GM23338 (cell line): ENCODE measurements at regions not wholly inside any gene's neighbourhood (a gene's known extent, or its start where the extent isn't known, plus 50 kb on each side); places are given as distances from the start of the nearest gene placed in this dataset.

Experiments used
- ATAC-seq: fragments of 200-7000 bp; cut with Tn5 transposase; 3 replicates; pipeline ENCODE4 v1.9.1; 2020
- DNase-seq: peaks from one replicate; pipeline ENCODE4 v3.0.0-alpha.2; 2015; ENCODE audit warnings: low spot score
- H2AFZ ChIP-seq: fragments of 200-600 bp; sonication (generic); 2 replicates; pipeline ENCODE4 v1.8.0; 2016; ENCODE audit warnings: antibody characterized with exemption, mild to moderate bottlenecking, moderate library complexity
- H3F3A ChIP-seq: fragments of 200-600 bp; sonication (generic); replicated peaks from 2 replicates; pipeline ENCODE4 v1.8.0; 2017; ENCODE audit warnings: antibody characterized with exemption, mixed run types, low read depth
- H3K27ac ChIP-seq: fragments of 200-600 bp; sonication (generic); 2 replicates; pipeline ENCODE4 v1.6.1; 2016; ENCODE audit warnings: low read depth
- H3K27me3 ChIP-seq: fragments of 200-600 bp; sonication (generic); 2 replicates; pipeline ENCODE4 v1.8.0; 2016; ENCODE audit warnings: mild to moderate bottlenecking, mixed run types, moderate library complexity; ENCODE audit not compliant: insufficient read depth
- H3K36me3 ChIP-seq: fragments of 200-600 bp; sonication (generic); 2 replicates; pipeline ENCODE4 v1.8.0; 2016; ENCODE audit warnings: mild to moderate bottlenecking; ENCODE audit not compliant: insufficient read depth
- H3K4me1 ChIP-seq: fragments of 200-600 bp; sonication (generic); 2 replicates; pipeline ENCODE4 v1.8.0; 2016; ENCODE audit warnings: mild to moderate bottlenecking, moderate library complexity; ENCODE audit not compliant: insufficient read depth
- H3K4me2 ChIP-seq: fragments of 200-600 bp; sonication (generic); 2 replicates; pipeline ENCODE4 v1.7.1; 2017; ENCODE audit warnings: mixed run types
- H3K4me3 ChIP-seq: fragments of 200-600 bp; sonication (generic); 2 replicates; pipeline ENCODE4 v1.6.1; 2016; ENCODE audit warnings: mixed run types
- H3K79me2 ChIP-seq: fragments of 200-600 bp; sonication (generic); replicated peaks from 2 replicates; pipeline ENCODE4 v1.8.0; 2017; ENCODE audit warnings: mild to moderate bottlenecking; ENCODE audit not compliant: insufficient read depth
- H3K9me2 ChIP-seq: fragments of 200-600 bp; sonication (generic); 2 replicates; pipeline ENCODE4 v1.8.0; 2017; ENCODE audit not compliant: insufficient read depth
- H4K20me1 ChIP-seq: fragments of 200-600 bp; sonication (generic); replicated peaks from 2 replicates; pipeline ENCODE4 v1.8.0; 2017; ENCODE audit warnings: mild to moderate bottlenecking; ENCODE audit not compliant: insufficient read depth
- H3K27ac Mint-ChIP-seq: 2 replicates; pipeline ENCODE4 v1.8.0; 2020; ENCODE audit warnings: inconsistent platforms, mild to moderate bottlenecking, moderate library complexity, mixed read lengths
- H3K27me3 Mint-ChIP-seq: 3 replicates; pipeline ENCODE4 v1.8.0; 2022; ENCODE audit warnings: low read depth, mild to moderate bottlenecking, moderate library complexity, mixed read lengths, inconsistent platforms; ENCODE audit not compliant: insufficient read depth, poor library complexity
- H3K36me3 Mint-ChIP-seq: 3 replicates; pipeline ENCODE4 v1.8.0; 2021; ENCODE audit warnings: low read depth, mild to moderate bottlenecking, inconsistent platforms, moderate library complexity, mixed read lengths
- H3K4me1 Mint-ChIP-seq: 3 replicates; pipeline ENCODE4 v1.8.0; 2020; ENCODE audit warnings: mild to moderate bottlenecking, inconsistent platforms, mixed read lengths
- H3K4me3 Mint-ChIP-seq: 3 replicates; pipeline ENCODE4 v1.8.0; 2021; ENCODE audit warnings: moderate library complexity, mild to moderate bottlenecking, inconsistent platforms, mixed read lengths
- H3K9me3 Mint-ChIP-seq: 3 replicates; pipeline ENCODE4 v1.8.0; 2020; ENCODE audit warnings: moderate library complexity, mild to moderate bottlenecking, inconsistent platforms, mixed read lengths
- CREB1 ChIP-seq: fragments of 250-450 bp; sonication (Bioruptor Pico); IDR thresholded peaks from 2 replicates; pipeline ENCODE4 v1.5.0; 2020; ENCODE audit warnings: low read depth, mild to moderate bottlenecking, moderate library complexity
- EZH2 ChIP-seq: fragments of 200-600 bp; sonication (generic); IDR thresholded peaks from one replicate; pipeline ENCODE4 v1.8.0; 2017; ENCODE audit warnings: antibody characterized with exemption, mild to moderate bottlenecking, low read depth; ENCODE audit not compliant: unreplicated experiment
- EZH2phosphoT487 ChIP-seq: fragments of 200-600 bp; sonication (generic); IDR thresholded peaks from one replicate; pipeline ENCODE4 v1.8.1; 2018; ENCODE audit warnings: antibody characterized with exemption; ENCODE audit not compliant: unreplicated experiment
- JUNB ChIP-seq: IDR thresholded peaks from one replicate; pipeline ENCODE4 v1.6.1; 2016; ENCODE audit warnings: antibody characterized with exemption; ENCODE audit not compliant: unreplicated experiment
- NANOG ChIP-seq: IDR thresholded peaks from 2 replicates; pipeline ENCODE4 v1.6.1; 2016; ENCODE audit warnings: antibody characterized with exemption, borderline replicate concordance
- POLR2AphosphoS5 ChIP-seq: IDR thresholded peaks from 2 replicates; pipeline ENCODE4 v1.6.1; 2016; ENCODE audit warnings: antibody characterized with exemption, low read depth
- STAT1 ChIP-seq: IDR thresholded peaks from one replicate; pipeline ENCODE4 v1.6.1; 2016; ENCODE audit warnings: antibody characterized with exemption; ENCODE audit not compliant: unreplicated experiment
- ZNF114 ChIP-seq: fragments of 250-450 bp; sonication (Bioruptor Pico); IDR thresholded peaks from 2 replicates; pipeline ENCODE4 v1.5.0; 2020; ENCODE audit warnings: mild to moderate bottlenecking, moderate library complexity
- ZNF331 ChIP-seq: fragments of 250-450 bp; sonication (Bioruptor Pico); IDR thresholded peaks from 2 replicates; pipeline ENCODE4 v1.5.0; 2020; ENCODE audit warnings: low read depth, mild to moderate bottlenecking, moderate library complexity
- TF ChIP-seq, protein P1 (sequence below): fragments of 250-450 bp; sonication (Bioruptor Pico); IDR thresholded peaks from 2 replicates; pipeline ENCODE4 v1.5.0; 2020; ENCODE audit warnings: mild to moderate bottlenecking, moderate library complexity
- TF ChIP-seq, protein P2 (sequence below), 2 experiments: fragments of 200-600 bp in 1 of 2; sonication (generic) in 1 of 2; conservative IDR thresholded peaks; 2 replicates each; pipeline versions ENCODE4 v1.5.1 to v1.6.1; 2016 to 2017; ENCODE audit warnings: antibody characterized with exemption in 2 of 2, low read depth in 2 of 2, mild to moderate bottlenecking in 2 of 2, moderate library complexity in 1 of 2
- TF ChIP-seq, protein P3 (sequence below): IDR thresholded peaks from one replicate; pipeline ENCODE4 v1.6.1; 2018; ENCODE audit warnings: antibody characterized with exemption; ENCODE audit not compliant: unreplicated experiment
- TF ChIP-seq, protein P4 (sequence below): IDR thresholded peaks from 2 replicates; pipeline ENCODE4 v1.6.1; 2016; ENCODE audit warnings: antibody characterized with exemption

DNA sequence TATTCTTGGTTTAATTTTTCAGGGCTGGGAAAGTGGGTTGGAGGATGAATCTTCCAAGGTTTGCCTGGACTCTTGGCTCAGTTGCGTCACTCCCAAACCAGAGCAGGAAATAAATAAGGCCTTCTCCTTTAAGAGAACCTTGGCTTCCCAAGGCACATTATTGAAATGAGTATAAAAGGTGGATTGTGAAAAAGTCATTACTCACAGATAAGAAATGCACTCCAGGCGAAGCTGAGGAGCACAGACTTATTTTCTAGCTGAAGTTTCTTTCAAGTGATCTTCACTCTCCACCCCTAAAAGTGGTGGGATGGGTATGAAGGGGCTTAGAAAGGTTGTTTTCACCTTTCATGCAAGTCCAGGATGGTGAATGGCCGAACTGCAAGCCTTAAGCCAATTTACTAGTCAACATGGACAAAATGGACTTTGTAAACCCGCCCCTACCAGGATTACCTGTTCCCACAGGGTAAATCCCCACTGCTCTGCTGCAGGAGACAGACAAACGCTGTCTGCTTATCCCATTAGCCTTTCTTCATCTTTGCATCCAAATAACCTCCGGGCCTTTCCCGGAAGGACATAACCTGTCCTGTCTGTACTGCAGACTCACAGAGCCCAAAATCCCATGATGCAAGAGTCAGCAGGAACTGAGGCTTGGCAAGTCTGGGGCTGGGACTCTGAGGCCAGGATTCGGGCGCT is 207.6 kb downstream of the BCL11B start:
- Histone ChIP-seq H3K27me3 (no peaks in the 10 kb centered on the region), H2AFZ (no peak overlapping the region), H3K4me3 (no peak overlapping the region), H3K4me1 (no peaks in the 10 kb centered on the region), H3K36me3 (no peaks in the 10 kb centered on the region), H3K79me2 (no peaks in the 10 kb centered on the region), H3K4me2 (no peak overlapping the region), H3F3A (no peaks in the 10 kb centered on the region), H3K9me2 (no peaks in the 10 kb centered on the region), H4K20me1 (no peaks in the 10 kb centered on the region), H3K27ac (no peak overlapping the region)
- DNase-seq (no peak), ATAC-seq (no peak)
- Mint-ChIP-seq H3K36me3 (no peaks in the 10 kb centered on the region), H3K27me3 (peaks cover 6% of the 10 kb centered on the region), H3K27ac (no peak overlapping the region), H3K4me3 (no peak overlapping the region), H3K9me3 (peaks cover 8% of the 10 kb centered on the region; the same call in 2 of the 3 replicates), H3K4me1 (no peaks in the 10 kb centered on the region; the same call in 2 of the 3 replicates)
- TF ChIP-seq, protein P1, sequence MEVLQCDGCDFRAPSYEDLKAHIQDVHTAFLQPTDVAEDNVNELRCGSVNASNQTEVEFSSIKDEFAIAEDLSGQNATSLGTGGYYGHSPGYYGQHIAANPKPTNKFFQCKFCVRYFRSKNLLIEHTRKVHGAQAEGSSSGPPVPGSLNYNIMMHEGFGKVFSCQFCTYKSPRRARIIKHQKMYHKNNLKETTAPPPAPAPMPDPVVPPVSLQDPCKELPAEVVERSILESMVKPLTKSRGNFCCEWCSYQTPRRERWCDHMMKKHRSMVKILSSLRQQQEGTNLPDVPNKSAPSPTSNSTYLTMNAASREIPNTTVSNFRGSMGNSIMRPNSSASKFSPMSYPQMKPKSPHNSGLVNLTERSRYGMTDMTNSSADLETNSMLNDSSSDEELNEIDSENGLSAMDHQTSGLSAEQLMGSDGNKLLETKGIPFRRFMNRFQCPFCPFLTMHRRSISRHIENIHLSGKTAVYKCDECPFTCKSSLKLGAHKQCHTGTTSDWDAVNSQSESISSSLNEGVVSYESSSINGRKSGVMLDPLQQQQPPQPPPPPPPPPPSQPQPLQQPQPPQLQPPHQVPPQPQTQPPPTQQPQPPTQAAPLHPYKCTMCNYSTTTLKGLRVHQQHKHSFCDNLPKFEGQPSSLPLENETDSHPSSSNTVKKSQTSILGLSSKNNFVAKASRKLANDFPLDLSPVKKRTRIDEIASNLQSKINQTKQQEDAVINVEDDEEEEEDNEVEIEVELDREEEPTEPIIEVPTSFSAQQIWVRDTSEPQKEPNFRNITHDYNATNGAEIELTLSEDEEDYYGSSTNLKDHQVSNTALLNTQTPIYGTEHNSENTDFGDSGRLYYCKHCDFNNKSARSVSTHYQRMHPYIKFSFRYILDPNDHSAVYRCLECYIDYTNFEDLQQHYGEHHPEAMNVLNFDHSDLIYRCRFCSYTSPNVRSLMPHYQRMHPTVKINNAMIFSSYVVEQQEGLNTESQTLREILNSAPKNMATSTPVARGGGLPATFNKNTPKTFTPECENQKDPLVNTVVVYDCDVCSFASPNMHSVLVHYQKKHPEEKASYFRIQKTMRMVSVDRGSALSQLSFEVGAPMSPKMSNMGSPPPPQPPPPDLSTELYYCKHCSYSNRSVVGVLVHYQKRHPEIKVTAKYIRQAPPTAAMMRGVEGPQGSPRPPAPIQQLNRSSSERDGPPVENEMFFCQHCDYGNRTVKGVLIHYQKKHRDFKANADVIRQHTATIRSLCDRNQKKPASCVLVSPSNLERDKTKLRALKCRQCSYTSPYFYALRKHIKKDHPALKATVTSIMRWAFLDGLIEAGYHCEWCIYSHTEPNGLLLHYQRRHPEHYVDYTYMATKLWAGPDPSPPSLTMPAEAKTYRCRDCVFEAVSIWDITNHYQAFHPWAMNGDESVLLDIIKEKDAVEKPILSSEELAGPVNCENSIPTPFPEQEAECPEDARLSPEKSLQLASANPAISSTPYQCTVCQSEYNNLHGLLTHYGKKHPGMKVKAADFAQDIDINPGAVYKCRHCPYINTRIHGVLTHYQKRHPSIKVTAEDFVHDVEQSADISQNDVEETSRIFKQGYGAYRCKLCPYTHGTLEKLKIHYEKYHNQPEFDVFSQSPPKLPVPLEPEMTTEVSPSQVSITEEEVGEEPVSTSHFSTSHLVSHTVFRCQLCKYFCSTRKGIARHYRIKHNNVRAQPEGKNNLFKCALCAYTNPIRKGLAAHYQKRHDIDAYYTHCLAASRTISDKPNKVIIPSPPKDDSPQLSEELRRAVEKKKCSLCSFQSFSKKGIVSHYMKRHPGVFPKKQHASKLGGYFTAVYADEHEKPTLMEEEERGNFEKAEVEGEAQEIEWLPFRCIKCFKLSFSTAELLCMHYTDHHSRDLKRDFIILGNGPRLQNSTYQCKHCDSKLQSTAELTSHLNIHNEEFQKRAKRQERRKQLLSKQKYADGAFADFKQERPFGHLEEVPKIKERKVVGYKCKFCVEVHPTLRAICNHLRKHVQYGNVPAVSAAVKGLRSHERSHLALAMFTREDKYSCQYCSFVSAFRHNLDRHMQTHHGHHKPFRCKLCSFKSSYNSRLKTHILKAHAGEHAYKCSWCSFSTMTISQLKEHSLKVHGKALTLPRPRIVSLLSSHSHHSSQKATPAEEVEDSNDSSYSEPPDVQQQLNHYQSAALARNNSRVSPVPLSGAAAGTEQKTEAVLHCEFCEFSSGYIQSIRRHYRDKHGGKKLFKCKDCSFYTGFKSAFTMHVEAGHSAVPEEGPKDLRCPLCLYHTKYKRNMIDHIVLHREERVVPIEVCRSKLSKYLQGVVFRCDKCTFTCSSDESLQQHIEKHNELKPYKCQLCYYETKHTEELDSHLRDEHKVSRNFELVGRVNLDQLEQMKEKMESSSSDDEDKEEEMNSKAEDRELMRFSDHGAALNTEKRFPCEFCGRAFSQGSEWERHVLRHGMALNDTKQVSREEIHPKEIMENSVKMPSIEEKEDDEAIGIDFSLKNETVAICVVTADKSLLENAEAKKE (CRISPR knock-in tag): no peak
- TF ChIP-seq ZNF331: no peak
- TF ChIP-seq, protein P2, sequence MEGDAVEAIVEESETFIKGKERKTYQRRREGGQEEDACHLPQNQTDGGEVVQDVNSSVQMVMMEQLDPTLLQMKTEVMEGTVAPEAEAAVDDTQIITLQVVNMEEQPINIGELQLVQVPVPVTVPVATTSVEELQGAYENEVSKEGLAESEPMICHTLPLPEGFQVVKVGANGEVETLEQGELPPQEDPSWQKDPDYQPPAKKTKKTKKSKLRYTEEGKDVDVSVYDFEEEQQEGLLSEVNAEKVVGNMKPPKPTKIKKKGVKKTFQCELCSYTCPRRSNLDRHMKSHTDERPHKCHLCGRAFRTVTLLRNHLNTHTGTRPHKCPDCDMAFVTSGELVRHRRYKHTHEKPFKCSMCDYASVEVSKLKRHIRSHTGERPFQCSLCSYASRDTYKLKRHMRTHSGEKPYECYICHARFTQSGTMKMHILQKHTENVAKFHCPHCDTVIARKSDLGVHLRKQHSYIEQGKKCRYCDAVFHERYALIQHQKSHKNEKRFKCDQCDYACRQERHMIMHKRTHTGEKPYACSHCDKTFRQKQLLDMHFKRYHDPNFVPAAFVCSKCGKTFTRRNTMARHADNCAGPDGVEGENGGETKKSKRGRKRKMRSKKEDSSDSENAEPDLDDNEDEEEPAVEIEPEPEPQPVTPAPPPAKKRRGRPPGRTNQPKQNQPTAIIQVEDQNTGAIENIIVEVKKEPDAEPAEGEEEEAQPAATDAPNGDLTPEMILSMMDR (conservative IDR thresholded peaks at IDR 0.05; ENCODE audit: low read depth in 2 of 2): no peak
- TF ChIP-seq, protein P3, sequence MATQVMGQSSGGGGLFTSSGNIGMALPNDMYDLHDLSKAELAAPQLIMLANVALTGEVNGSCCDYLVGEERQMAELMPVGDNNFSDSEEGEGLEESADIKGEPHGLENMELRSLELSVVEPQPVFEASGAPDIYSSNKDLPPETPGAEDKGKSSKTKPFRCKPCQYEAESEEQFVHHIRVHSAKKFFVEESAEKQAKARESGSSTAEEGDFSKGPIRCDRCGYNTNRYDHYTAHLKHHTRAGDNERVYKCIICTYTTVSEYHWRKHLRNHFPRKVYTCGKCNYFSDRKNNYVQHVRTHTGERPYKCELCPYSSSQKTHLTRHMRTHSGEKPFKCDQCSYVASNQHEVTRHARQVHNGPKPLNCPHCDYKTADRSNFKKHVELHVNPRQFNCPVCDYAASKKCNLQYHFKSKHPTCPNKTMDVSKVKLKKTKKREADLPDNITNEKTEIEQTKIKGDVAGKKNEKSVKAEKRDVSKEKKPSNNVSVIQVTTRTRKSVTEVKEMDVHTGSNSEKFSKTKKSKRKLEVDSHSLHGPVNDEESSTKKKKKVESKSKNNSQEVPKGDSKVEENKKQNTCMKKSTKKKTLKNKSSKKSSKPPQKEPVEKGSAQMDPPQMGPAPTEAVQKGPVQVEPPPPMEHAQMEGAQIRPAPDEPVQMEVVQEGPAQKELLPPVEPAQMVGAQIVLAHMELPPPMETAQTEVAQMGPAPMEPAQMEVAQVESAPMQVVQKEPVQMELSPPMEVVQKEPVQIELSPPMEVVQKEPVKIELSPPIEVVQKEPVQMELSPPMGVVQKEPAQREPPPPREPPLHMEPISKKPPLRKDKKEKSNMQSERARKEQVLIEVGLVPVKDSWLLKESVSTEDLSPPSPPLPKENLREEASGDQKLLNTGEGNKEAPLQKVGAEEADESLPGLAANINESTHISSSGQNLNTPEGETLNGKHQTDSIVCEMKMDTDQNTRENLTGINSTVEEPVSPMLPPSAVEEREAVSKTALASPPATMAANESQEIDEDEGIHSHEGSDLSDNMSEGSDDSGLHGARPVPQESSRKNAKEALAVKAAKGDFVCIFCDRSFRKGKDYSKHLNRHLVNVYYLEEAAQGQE: no peak
- TF ChIP-seq JUNB: no peak
- TF ChIP-seq, protein P4, sequence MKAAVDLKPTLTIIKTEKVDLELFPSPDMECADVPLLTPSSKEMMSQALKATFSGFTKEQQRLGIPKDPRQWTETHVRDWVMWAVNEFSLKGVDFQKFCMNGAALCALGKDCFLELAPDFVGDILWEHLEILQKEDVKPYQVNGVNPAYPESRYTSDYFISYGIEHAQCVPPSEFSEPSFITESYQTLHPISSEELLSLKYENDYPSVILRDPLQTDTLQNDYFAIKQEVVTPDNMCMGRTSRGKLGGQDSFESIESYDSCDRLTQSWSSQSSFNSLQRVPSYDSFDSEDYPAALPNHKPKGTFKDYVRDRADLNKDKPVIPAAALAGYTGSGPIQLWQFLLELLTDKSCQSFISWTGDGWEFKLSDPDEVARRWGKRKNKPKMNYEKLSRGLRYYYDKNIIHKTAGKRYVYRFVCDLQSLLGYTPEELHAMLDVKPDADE: no peak
- TF ChIP-seq POLR2AphosphoS5: no peak
- TF ChIP-seq NANOG: no peak
- TF ChIP-seq ZNF114 (CRISPR knock-in tag): no peak
- TF ChIP-seq EZH2: no peak
- TF ChIP-seq CREB1 (CRISPR knock-in tag): no peak
- TF ChIP-seq EZH2phosphoT487: no peak
- no peak for TF ChIP-seq STAT1
